ENCODE measurements at regions not wholly inside any gene's neighbourhood (a gene's known extent, or its start where the extent isn't known, plus 50 kb on each side); places are given as distances from the start of the nearest gene placed in this dataset.

DNA sequence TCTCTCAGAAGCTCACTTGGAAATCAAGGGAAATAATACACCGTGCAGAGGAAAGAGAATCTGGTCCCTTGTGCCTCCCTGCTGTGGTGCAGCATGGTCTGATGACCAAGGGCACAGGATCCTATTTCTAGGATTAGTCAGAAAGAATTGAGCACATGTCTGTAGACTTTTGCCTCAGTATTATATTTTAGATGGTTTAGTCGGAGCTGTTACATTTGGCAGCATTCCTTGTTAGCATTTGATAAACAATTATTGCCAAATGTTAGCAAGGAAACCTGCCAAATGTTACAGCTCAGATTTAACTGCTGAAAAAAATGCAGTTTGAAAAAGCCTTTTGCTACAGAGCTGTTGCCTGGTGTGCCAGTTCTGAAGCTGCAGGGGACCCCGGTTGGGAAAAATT lies 183.5 kb upstream of the DPYD start:
- SMC1A ChIA-PET (ENCODE audit: uncharacterized antibody, unreplicated experiment), result no interaction called here
- H3K9me3 ChIP-seq (replicated peaks; ENCODE audit: control insufficient read depth, insufficient read depth, low read length), result no peaks in the 10 kb centered on the region; the same call in 2 of the 3 replicates
- BruUV-seq (replicated peaks), result no TSS peak
- no peaks in the 10 kb centered on the region for H3K79me2 ChIP-seq (ENCODE audit: control insufficient read depth, insufficient read depth, low read length)
- no peaks in the 10 kb centered on the region for H3K4me1 ChIP-seq (ENCODE audit: control insufficient read depth, insufficient read depth, low read length)
- 23% methylated on average over 3 of the region's 3 CpGs for WGBS (ENCODE audit: insufficient coverage, insufficient replicate concordance, low lambda C conversion rate, missing lambda C conversion rate)
- no peak overlapping the region for H3K4me2 ChIP-seq (ENCODE audit: control insufficient read depth, insufficient read depth)
- no peaks in the 10 kb centered on the region for H4K20me1 ChIP-seq (ENCODE audit: control insufficient read depth, insufficient read depth)
- no peaks in the 10 kb centered on the region for H3K36me3 ChIP-seq (ENCODE audit: control insufficient read depth in 2 of 2, insufficient read depth in 2 of 2, low read length in 1 of 2)
- ATAC-seq, result no peak
- no peak for FAIRE-seq
- RAD21 ChIA-PET (ENCODE audit: unreplicated experiment), result no interaction called here
- intact Hi-C loops (cut with micrococcal nuclease; ENCODE audit: unreplicated experiment) (no loop called here), in situ Hi-C loops (cut with MboI) (no loop called here)
- no peaks in the 10 kb centered on the region for H3K27me3 ChIP-seq (replicated peaks in 1 of 2; ENCODE audit: control insufficient read depth in 2 of 2, insufficient read depth in 2 of 2, low read length in 1 of 2)
- H3K27ac ChIP-seq (ENCODE audit: control insufficient read depth, insufficient read depth), result no peak overlapping the region
- POLR2A ChIA-PET, result no interaction called here
- no peak overlapping the region for H3K4me3 ChIP-seq
- no peak overlapping the region for H2AFZ ChIP-seq (ENCODE audit: control insufficient read depth, low read depth, low read length)
- CTCF ChIA-PET, result no interaction called here
- no peak for DNase-seq (ENCODE audit: low read depth, low spot score)
- TF ChIP-seq POLR2AphosphoS5 (IDR thresholded peaks at IDR 0.05; ENCODE audit: low read length), result no peak
- TF ChIP-seq, protein P1, sequence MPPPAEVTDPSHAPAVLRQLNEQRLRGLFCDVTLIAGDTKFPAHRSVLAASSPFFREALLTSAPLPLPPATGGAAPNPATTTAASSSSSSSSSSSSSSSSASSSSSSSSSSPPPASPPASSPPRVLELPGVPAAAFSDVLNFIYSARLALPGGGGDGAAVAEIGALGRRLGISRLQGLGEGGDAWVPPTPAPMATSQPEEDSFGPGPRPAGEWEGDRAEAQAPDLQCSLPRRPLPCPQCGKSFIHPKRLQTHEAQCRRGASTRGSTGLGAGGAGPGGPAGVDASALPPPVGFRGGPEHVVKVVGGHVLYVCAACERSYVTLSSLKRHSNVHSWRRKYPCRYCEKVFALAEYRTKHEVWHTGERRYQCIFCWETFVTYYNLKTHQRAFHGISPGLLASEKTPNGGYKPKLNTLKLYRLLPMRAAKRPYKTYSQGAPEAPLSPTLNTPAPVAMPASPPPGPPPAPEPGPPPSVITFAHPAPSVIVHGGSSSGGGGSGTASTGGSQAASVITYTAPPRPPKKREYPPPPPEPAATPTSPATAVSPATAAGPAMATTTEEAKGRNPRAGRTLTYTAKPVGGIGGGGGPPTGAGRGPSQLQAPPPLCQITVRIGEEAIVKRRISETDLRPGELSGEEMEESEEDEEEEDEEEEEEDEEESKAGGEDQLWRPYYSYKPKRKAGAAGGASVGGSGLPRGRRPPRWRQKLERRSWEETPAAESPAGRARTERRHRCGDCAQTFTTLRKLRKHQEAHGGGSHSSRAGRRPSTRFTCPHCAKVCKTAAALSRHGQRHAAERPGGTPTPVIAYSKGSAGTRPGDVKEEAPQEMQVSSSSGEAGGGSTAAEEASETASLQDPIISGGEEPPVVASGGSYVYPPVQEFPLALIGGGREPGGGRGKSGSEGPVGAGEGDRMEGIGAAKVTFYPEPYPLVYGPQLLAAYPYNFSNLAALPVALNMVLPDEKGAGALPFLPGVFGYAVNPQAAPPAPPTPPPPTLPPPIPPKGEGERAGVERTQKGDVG (CRISPR knock-in tag; IDR thresholded peaks at IDR 0.05), result no peak
- TF ChIP-seq JUND (IDR thresholded peaks at IDR 0.05; ENCODE audit: low read depth, low read length), result no peak
- H3K9ac ChIP-seq (ENCODE audit: control insufficient read depth, insufficient read depth, low read length), result no peak overlapping the region

DNA sequence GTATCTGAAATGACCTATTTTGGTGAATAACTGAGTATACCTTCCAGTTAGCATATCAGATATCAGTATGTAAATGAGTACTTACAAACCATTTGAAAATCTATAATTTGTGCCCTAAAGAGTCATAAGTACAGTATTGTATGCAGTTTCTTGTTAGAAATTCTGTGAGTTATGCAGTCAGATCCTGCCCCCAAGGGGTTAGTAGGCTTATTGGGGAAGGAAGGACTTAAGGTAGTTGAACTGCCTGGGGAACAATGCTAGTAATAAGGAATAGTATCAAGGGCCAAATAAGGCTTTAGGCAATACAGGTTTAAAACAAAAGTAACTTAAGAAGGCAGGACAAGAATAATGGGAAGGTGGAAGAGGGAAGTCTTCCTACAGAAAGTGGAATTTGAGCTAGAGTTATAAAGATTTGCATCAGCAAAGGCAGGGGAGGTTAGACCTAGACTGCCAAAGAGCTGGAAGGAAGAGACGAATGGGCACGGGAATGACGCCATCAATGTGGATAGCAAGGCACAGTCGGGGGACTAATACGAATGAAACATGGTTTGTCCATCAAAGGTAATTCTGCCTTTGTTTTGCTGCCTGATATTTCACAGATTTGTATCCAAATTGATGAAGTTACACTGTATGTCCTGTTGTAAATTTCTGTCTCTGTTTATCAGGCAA lies 182.9 kb upstream of the DPYD start:
- intact Hi-C loops (cut with micrococcal nuclease; ENCODE audit: unreplicated experiment), result no loop called here

More for the DNA sequence above, 182.9 kb upstream of the DPYD start:
- no peaks in the 10 kb centered on the region for H3K79me2 ChIP-seq (ENCODE audit: control insufficient read depth, insufficient read depth, low read length)
- H3K9ac ChIP-seq (ENCODE audit: control insufficient read depth, insufficient read depth, low read length), result no peak overlapping the region
- H3K4me2 ChIP-seq (ENCODE audit: control insufficient read depth, insufficient read depth), result no peak overlapping the region
- RAD21 ChIA-PET (ENCODE audit: unreplicated experiment), result no interaction called here
- H3K27ac ChIP-seq (ENCODE audit: control insufficient read depth, insufficient read depth), result no peak overlapping the region
- H3K36me3 ChIP-seq (ENCODE audit: control insufficient read depth in 2 of 2, insufficient read depth in 2 of 2, low read length in 1 of 2), result no peaks in the 10 kb centered on the region
- no peaks in the 10 kb centered on the region for H4K20me1 ChIP-seq (ENCODE audit: control insufficient read depth, insufficient read depth)
- no peak for DNase-seq (ENCODE audit: low read depth, low spot score)
- H2AFZ ChIP-seq (ENCODE audit: control insufficient read depth, low read depth, low read length), result no peak overlapping the region
- 8% methylated on average over 5 of the region's 5 CpGs for WGBS (ENCODE audit: insufficient coverage, insufficient replicate concordance, low lambda C conversion rate, missing lambda C conversion rate)
- SMC1A ChIA-PET (ENCODE audit: uncharacterized antibody, unreplicated experiment), result no interaction called here
- H3K4me1 ChIP-seq (ENCODE audit: control insufficient read depth, insufficient read depth, low read length), result no peaks in the 10 kb centered on the region
- TF ChIP-seq IRF4 (IDR thresholded peaks at IDR 0.05; ENCODE audit: low read depth, low read length) (no peak), RB1 (IDR thresholded peaks at IDR 0.05; ENCODE audit: borderline replicate concordance) (no peak)
- TF ChIP-seq, protein P2, sequence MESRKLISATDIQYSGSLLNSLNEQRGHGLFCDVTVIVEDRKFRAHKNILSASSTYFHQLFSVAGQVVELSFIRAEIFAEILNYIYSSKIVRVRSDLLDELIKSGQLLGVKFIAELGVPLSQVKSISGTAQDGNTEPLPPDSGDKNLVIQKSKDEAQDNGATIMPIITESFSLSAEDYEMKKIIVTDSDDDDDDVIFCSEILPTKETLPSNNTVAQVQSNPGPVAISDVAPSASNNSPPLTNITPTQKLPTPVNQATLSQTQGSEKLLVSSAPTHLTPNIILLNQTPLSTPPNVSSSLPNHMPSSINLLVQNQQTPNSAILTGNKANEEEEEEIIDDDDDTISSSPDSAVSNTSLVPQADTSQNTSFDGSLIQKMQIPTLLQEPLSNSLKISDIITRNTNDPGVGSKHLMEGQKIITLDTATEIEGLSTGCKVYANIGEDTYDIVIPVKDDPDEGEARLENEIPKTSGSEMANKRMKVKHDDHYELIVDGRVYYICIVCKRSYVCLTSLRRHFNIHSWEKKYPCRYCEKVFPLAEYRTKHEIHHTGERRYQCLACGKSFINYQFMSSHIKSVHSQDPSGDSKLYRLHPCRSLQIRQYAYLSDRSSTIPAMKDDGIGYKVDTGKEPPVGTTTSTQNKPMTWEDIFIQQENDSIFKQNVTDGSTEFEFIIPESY (IDR thresholded peaks at IDR 0.05), result no peak
- no peaks in the 10 kb centered on the region; the same call in 2 of the 3 replicates for H3K9me3 ChIP-seq (replicated peaks; ENCODE audit: control insufficient read depth, insufficient read depth, low read length)
- CTCF ChIA-PET, result no interaction called here
- in situ Hi-C loops (cut with MboI), result no loop called here
- no TSS peak for BruUV-seq (replicated peaks)
- POLR2A ChIA-PET, result no interaction called here
- ATAC-seq, result no peak
- H3K4me3 ChIP-seq, result no peak overlapping the region
- H3K27me3 ChIP-seq (replicated peaks in 1 of 2; ENCODE audit: control insufficient read depth in 2 of 2, insufficient read depth in 2 of 2, low read length in 1 of 2), result no peaks in the 10 kb centered on the region
- FAIRE-seq, result no peak

Measured in GM12878 (cell line).